ENCODE measurements at regions not wholly inside any gene's neighbourhood (a gene's known extent, or its start where the extent isn't known, plus 50 kb on each side); places are given as distances from the start of the nearest gene placed in this dataset.

GRCh38 chr16:7025616-7026190 is 306.9 kb upstream of the RBFOX1 start:
- peak; percentile 46 for TF ChIP-seq CTCF (IDR thresholded peaks at IDR 0.05; ENCODE audit: control extremely low read depth, extremely low read depth, low read depth, missing control alignments)
- DNase-seq (ENCODE audit: extremely low spot score): peak; percentile 13
- POLR2A ChIA-PET: interaction anchor here (0.5 kb wide), 1 partner anchor 1503 kb away, joined by 3 read pairs; no protein-coding TSS in a partner anchor
- CTCF ChIA-PET: interaction anchor here (1.3 to 1.4 kb wide), 2 partner anchors 8 to 20 kb away, joined by 3 to 4 read pairs; no protein-coding TSS in a partner anchor

GRCh38 chr16:7021653-7022275 is 310.9 kb upstream of the RBFOX1 start:
- CTCF ChIA-PET: interaction anchor here (0.8 kb wide), 1 partner anchor 28 kb away, joined by 3 read pairs; no protein-coding TSS in a partner anchor
- no peak for DNase-seq (ENCODE audit: extremely low spot score)
- POLR2A ChIA-PET: no interaction called here
- no peak for TF ChIP-seq CTCF (IDR thresholded peaks at IDR 0.05; ENCODE audit: control extremely low read depth, extremely low read depth, low read depth, missing control alignments)

- ChIA-PET POLR2A (no interaction called here), CTCF (interaction anchor here (1.0 kb wide), 1 partner anchor 9 kb away, joined by 3 read pairs; no protein-coding TSS in a partner anchor)
- TF ChIP-seq CTCF (IDR thresholded peaks at IDR 0.05; ENCODE audit: control extremely low read depth, extremely low read depth, low read depth, missing control alignments): no peak
- no peak for DNase-seq (ENCODE audit: extremely low spot score)
These were observed 315.5 kb upstream of the RBFOX1 start for GRCh38 chr16:7017006-7017662.

GRCh38 chr16:7014756-7015155 is 317.9 kb upstream of the RBFOX1 start:
- no peak for DNase-seq (ENCODE audit: extremely low spot score)
- POLR2A ChIA-PET: no interaction called here
- no peak for TF ChIP-seq CTCF (IDR thresholded peaks at IDR 0.05; ENCODE audit: control extremely low read depth, extremely low read depth, low read depth, missing control alignments)
- CTCF ChIA-PET: no interaction called here

GRCh38 chr16:7013990-7014389 is 318.7 kb upstream of the RBFOX1 start:
- POLR2A ChIA-PET: no interaction called here
- DNase-seq (ENCODE audit: extremely low spot score): no peak
- TF ChIP-seq CTCF (IDR thresholded peaks at IDR 0.05; ENCODE audit: control extremely low read depth, extremely low read depth, low read depth, missing control alignments): no peak
- CTCF ChIA-PET: no interaction called here

- no peak for TF ChIP-seq CTCF (IDR thresholded peaks at IDR 0.05; ENCODE audit: control extremely low read depth, extremely low read depth, low read depth, missing control alignments)
- ChIA-PET POLR2A (no interaction called here), CTCF (no interaction called here)
- no peak for DNase-seq (ENCODE audit: extremely low spot score)
These were observed 328.4 kb upstream of the RBFOX1 start for GRCh38 chr16:7004266-7004665.
